GM21576 (cell line): ENCODE measurements at regions not wholly inside any gene's neighbourhood (a gene's known extent, or its start where the extent isn't known, plus 50 kb on each side); places are given as distances from the start of the nearest gene placed in this dataset.
"Not testable (repeated sequence)": the region's sequence is repeated elsewhere in the genome, so short reads cannot be mapped to it uniquely, and the experiment has no call there.

Source experiments
- ATAC-seq: cut with Tn5 transposase; IDR thresholded peaks from one replicate; pipeline ENCODE4 v1.9.1; 2021; ENCODE audit warnings: mild to moderate bottlenecking, moderate library complexity; ENCODE audit not compliant: unreplicated experiment

DNA sequence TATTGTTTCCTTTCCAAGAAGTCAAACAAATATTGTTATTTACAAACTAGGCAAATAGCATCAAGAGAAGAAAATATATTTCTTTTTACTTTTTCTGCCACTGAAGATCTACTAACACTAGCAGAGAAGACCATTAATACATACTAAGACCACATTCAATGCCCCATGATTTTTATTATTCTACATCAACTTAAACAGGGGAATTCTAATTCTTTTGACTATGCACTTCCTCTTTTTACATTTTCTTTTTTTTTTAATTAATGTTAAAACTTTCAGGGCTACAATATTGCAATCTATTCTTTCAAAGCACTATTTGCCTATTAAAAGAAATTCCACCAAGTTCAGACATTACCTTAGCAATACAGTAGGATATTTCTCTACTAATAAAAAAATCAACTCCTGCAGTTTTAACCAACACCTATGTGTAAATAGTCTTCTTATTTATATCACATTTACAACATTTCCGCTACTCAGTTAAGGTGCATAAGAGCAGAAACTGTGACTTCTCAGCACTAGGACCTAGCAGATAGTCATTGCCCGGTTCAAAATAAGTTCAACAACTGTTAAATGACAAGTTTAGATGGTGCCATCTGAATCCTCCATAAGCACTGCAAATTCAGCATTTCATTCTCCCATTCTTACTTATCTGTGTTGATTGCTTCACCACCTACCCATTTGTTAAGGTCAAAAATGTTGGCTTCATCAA is 513.5 kb downstream of the TTLL7 start:
- peak; percentile 35 for ATAC-seq

DNA sequence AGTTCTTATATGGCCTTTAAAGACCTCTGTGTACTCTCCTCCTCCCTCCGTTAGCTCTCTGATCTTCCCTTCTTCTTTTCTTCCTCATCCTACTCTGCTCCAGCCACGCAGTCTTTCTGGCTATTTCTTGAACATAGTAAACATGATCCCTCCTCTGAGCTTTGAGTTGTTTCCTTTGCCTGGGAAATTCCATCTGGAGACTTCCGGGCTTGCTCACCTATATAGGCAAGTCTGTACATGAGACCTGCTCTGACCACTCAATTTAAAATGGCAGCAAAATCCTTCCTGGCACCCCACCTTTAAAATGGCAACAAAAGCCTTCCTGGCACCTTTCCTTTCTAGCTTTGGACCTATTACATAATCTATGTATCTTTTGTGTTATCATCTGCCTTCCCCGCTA is 517.6 kb downstream of the TTLL7 start:
- not testable (repeated sequence) for ATAC-seq

DNA sequence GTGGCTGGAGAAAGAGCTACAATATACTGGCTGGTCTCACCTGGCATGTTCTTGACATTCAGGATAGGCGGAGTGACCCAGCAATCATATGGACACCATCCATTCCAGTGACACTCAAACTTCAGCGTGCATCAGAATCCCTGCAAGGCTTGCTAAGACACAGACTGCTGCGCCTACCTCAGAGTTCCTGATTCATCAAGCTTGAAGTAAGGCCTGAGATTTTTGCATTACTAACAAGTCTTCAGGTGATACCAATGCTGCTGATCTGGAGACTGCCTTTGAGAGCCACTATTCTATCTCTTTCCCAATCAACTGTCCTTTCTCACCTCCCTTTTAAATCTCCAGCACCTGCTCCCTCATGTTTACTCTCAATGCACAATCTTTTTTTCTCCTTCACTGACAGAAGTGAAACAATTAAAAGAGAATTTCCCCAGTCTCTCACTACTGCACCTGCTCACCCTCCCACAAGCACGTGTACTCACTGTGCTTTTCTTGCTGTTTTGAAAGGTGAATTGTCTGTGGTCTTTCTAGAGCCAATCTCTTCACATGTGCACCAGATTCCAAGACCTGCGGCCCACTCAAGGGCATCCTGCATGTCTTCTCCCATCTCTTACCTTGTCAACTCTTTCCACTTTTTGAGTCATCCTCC is 519.2 kb downstream of the TTLL7 start:
- peak; percentile 89 for ATAC-seq

DNA sequence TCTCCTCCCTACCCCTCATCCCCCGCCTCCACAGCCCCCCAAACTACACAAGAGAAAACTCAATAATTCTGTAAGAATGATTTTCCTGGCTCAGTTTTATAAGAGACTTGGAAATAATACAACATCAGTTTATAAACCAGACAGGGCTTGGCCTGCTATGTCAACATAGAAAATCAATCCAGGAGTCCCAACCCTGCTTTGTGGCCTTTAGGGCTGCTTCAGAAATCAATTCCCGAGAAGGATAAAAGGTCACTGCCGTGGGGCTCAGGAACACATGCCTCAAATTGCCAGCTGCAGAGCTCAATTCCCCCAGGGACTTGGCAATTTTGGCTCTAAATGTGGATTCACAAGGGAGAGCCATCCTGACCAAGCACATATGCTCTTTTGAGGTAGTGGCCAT is 520.8 kb downstream of the TTLL7 start:
- ATAC-seq = not testable (repeated sequence)

DNA sequence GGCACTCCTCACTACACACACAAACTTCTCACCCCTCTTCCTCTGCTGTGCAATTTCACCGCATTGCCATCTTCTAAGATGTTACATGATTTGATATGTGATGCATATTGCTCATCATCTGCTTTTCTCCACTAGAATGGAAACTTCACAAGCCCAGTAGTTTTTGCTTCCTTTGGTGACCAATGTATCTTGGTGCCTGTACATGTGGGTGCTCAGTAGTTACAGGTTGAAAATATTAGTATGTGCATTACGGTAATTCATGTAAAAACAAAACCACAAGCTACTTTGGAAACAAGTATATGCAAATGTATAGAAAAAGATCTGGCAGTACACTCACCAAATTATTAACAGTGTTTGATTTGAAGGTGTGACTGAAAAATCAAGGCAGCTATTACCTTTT is 522.4 kb downstream of the TTLL7 start:
- ATAC-seq = not testable (repeated sequence)

DNA sequence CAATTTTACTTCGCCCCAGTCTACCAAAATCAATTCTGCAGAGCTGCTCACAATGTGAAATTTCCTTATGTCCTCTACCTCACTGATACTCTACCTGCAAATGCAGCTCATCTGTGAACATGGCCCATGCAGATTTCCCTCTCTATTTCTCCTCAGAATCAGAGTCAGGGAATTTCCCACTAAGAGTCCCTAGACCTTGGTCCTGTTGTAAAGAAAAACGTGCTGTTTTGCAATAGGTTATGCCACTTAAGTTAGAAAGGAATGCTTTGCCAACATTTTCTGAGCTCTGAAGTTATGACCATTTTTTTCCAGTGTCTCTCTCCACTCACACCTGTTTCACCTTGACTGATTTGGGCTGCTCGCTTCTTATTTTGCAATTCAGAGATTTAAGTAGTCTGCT is 524.0 kb downstream of the TTLL7 start:
- ATAC-seq = not testable (repeated sequence)

DNA sequence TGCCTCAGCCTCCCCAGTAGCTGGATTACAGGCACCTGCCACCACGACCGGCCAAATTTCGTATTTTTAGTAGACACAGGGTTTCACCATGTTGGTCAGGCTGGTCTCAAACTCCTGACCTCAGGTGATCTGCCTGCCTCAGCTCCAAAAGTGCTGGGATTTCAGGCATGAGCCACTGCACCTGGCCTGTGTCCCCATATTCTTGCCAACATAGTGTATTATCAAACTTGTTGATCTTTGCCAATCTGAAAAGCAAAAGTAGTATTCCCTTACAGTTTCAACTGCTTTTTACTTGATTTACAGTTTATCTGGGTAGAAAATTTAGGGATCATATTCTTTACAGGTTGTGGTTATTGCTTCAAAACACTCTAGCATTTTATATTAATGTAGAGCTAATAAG is 524.9 kb downstream of the TTLL7 start:
- ATAC-seq = not testable (repeated sequence)

DNA sequence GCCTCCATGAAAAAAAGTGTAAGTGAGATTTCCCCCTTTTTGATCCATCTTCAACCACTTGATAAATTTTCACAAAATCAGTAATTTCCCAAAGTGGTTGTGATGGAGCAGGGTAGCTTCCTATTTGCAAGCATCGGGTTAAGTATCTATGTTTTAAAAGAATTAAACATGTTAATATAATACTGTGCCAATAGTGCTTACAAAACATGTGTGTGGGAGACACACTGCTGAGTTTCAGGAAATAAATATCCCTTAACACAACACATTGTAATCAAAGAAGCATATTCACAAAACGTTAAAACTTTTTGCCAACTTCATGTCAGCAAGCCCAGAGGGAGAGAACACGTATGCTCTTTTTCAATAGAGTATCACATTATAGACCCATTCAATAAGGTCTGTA is 526.9 kb downstream of the TTLL7 start:
- not testable (repeated sequence) for ATAC-seq

DNA sequence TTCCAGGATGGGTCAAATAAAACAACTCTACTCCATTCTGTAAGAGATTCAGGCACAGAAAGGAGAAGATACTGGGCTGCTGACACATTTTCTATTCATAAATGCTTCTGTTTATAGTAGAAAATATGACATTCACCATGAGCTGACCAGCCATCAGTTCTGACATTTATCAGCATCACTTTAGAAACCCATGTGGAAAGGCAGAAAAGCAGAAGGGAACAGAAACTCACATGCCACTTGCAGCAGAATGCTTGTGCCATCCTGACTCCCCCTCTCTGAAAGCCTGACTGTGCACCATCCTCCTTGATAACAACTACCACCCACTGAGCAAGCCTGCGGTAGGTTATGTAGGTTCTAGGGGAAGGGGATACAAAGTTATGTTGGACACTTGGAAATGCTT is 527.7 kb downstream of the TTLL7 start:
- peak; percentile 59 for ATAC-seq

DNA sequence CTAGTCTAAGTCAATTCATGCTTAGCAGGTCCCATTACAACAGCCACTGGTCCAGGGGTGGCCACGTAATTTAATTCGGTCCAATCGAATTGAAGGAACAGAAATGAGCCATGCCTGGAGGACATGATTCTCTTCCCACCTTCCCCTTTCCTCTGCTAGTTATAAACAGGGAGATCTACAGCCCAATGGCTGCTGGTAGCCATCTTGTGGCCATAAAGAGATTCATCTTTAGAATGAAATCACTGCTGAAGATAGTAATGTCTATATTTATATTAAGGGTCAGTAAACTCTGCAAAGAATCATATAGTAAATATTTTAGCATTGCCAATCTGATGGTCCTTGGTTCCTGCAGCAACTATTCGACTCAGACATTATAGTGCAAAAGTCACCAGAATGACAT is 530.6 kb downstream of the TTLL7 start:
- not testable (repeated sequence) for ATAC-seq

DNA sequence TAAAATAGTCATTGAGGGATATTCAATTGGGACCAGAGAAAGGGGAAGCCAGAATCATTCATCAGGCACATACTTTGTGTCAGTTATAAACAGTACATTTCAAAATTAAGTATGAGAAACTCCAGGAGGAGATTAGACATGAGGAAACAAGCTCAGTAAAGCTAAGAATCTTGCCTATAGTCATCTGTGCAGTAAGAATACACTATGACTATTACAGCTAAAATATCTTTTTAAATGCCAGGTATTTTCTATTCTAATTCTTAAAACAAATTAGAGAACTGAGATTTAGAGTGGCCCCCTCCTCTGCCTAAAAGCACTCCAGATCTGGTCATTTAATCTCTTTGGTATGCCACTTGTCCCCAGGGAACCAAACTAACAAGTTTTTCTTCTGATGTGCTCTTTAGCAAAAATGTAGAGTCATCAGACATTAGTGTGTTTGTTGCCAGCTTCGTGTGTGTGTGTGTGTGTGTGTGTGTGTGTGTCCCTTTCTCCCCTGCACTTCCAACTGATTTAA is 541.1 kb downstream of the TTLL7 start:
- not testable (repeated sequence) for ATAC-seq

DNA sequence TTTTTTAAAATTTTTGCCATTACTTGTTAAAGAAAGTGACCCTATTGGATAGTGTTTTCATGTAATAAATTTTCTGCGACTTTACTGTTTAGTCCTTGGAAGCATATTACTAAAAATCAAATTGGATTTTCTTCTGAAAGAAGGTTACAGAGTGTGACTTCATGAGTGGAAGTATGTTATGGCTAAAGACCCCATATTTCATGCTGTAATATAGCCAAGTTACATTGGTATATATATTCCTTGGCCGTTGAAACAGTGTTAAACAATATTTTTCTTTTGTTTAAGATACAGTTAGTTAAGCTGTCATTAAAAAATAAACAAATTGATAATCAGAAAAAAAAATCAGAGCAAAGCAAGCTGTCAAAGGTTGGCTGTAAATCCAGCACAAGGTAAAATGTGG is 541.7 kb downstream of the TTLL7 start:
- not testable (repeated sequence) for ATAC-seq

DNA sequence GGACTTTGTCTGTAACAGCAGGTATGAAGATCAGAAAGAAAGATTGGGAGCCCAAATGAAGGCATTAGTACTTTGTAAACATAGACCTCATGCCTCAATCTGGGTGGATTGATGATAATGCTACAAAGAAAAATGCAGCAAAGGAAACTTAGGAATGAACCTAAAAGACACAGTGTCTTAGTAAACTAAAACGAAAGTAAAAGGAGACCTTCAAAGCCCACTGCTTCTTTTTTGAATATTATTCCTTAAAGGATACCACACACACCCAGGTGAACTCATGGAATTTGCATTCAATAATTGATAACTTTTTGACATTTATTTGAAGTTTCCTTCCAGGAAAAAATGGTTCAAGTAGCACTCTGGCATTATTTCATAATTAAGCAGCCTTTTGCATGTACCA is 543.2 kb downstream of the TTLL7 start:
- not testable (repeated sequence) for ATAC-seq

DNA sequence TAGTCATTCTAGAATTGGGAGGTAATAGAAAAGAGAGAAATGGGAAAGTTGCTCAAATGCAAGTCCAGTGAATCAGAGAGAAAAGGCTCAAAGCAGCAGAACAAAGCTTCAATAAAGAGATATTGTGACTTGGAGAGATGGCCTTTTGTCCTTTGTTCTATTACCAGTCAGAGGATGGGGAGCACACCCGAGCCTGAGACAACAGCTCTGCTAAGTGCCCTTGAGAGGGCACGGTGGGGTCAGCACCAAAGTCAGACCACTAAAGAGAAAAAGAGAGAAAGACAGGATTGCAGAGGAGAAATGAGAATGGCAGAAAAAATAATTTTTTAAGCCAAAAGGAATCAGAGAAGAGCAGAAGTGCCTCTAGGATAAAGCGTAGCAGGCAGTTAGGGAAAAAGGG is 553.1 kb downstream of the TTLL7 start:
- not testable (repeated sequence) for ATAC-seq

DNA sequence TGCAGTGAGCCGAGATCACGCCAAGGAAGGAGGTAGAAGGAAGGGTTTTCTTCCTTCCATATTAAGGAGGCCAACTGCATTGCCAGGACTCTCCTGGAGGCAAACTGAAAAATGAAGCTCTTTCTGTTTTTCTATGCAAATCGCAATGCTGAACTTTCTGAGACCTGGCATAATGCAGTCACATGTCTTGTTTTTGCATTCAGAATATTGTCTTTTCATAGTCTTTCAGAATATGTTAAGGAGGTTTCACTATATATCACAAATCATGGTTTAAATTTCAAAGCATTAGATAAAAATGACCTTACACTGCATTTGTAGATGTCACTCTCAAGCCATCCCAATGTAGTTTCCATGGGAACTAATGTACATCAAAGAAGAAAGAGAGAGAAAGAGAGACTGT is 556.5 kb downstream of the TTLL7 start:
- ATAC-seq = not testable (repeated sequence)

DNA sequence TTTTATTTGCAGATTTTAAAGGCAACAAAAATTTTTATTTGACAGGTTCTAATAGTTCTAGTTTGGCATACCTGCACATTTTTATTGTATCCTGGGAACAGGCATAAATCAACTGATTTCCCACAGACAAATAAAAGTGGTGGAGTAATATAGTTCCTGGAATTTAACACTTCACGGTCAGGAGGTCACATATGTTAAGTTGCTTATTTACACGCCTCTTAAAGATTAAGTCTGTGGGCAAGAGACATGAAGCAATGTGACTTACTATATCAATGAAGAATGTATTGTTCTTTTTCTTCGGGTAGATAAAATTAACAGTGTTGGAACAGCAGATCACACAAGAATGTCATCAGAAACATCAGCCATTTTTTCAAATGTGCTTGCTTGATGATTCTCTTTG is 558.3 kb downstream of the TTLL7 start:
- not testable (repeated sequence) for ATAC-seq

DNA sequence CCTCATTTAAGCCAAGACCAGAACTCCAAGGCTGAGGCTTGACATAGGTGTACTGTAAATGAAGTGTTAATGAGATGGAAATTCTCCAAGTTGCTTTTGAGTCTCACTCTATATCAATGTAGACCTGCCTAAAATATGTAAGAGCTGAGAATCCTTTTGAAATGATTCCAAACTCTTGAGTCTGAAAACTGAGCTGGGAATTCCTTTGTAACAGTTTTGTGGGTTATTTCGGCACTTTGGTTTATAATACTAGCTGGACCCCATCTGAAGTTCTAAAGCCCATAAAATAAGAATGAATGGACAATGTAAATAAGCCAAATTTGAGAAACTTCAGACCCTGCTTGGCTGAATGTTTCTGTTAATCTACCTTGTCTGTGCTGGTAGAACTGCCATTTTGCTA is 558.9 kb downstream of the TTLL7 start:
- ATAC-seq = not testable (repeated sequence)

DNA sequence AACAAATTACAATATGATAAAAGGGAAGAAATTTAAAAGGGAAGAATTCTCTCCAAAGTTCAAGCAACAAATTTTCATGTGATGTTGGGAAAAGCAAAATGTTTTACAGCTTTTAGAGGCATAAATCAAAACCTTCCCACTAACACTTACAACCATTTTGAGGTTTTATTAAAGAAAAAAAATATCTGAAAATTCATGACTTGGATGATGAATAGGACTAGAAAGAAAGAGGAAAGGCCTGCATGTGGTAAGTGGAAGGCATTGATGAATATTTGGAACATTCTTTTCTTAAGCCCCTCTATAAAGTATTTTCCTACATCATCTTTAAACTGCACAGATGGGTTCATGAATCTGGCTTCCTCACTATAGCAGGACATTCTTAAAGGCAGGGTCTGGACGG is 560.6 kb downstream of the TTLL7 start:
- ATAC-seq = not testable (repeated sequence)

DNA sequence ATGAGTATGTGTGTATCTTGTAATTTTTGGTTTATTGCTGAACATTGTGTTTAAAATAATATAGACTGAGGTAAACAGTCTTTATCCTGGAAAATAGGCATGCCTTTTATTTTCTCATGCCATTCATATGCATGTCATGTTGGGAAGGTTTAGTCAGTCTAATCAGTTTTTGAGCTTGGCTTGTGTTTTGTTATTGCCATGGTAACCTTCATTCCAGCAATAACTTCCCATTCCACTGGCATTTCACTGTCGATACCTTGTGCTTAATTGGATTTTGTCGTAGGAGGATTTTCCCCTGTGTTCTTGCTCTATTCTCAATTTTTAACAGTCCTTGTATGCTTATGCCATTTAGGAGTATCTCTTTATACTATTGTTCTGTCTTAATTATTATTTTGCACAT is 563.6 kb downstream of the TTLL7 start:
- ATAC-seq = not testable (repeated sequence)

DNA sequence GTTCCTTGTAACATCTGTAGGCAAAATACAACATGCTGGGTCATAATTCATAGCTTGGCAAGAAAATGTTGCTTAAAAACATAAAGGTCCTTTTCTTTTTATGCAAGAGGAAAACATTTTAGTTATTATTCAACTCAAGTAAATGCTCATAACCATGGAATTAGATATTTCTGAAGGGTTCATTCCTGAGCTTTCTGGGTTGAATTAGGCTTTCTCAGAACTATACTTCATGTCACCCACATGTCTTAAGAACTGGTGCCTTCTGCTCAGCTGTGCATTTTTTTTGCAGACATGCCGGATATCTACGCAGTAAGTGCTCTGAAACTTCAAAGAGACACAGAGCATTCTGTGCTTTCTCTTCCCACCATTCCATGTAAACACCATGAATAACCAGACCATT is 571.4 kb downstream of the TTLL7 start:
- not testable (repeated sequence) for ATAC-seq

DNA sequence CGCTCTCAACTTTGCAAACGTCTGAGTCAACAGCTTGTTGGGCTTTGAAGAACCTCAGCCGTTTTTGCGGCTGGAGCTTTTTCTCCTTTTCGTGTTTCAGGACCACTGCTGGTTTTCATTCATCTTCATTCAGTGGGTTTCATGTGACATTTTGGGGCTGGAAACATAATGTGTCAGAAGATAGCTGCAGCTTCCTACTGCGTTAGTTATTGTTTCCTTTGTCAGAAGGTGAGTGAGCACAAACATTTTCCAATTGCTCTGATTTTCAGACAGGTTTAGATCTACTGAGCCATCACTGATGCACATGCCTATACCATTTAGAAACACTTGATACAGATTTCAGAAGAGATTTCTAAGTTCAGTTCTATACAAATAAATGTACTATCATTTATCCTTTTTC is 575.5 kb downstream of the TTLL7 start:
- not testable (repeated sequence) for ATAC-seq

DNA sequence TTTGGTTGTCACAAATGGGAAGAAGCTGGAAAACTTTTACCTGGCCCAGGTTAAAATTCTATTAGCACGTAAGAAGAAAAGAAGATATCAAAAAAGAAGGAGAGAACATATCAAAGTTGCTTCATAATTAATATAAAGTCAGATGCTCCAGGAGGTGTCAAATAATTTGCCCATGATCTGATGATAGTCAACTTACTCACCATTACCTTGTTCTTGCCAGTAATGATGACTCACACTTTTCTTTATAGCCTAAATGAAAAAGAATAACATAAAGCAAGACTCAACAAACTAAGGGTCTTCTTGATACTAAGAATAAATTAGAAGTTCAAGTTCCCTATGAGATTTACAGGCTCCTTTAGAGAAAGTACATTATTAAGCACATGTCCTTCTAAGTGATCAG is 580.4 kb downstream of the TTLL7 start:
- no peak for ATAC-seq

DNA sequence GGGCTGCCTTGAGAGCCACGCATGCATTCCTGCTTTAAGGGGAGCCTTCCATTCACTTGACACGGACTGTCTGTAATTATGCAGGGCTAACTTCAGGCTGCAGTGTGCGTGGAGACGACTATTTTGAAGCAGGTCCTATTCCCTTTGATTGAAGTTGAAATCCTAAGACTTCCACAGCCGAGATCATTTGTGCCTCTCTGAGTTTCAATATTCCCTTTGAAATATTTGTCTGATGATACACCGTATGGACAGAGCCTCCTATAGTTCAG is 585.2 kb downstream of the TTLL7 start:
- not testable (repeated sequence) for ATAC-seq
